GM12873 (cell line): ENCODE measurements at regions not wholly inside any gene's neighbourhood (a gene's known extent, or its start where the extent isn't known, plus 50 kb on each side); places are given as distances from the start of the nearest gene placed in this dataset.

Source experiments
- TF ChIP-seq, protein P1 (sequence below): IDR thresholded peaks from 2 replicates; pipeline ENCODE4 v1.5.1; 2012; ENCODE audit warnings: low read depth, mild to moderate bottlenecking, moderate library complexity, low read length, control low read depth; ENCODE audit not compliant: insufficient read depth; ENCODE audit errors: missing control alignments

DNA sequence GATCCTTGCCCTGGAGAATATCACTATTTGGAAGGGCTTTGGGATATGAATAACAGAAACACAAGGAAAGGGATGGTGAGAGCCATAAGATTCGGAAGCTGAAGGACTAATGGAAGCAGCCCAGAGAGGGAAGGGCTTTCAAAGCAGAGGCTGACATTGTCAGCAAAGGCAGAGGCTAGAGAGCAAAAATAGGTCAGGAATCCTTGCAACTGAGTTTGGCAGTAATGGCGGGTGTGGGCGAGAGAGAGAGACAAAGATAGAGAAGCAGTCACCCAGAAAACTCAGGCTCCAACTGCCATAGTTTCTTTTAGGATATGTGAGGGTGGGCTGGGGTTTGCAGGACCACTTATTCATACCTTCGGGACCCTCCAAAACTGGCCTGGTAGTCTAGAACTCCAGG, 248.6 kb downstream of the OPA1 start:
- TF ChIP-seq, protein P1, sequence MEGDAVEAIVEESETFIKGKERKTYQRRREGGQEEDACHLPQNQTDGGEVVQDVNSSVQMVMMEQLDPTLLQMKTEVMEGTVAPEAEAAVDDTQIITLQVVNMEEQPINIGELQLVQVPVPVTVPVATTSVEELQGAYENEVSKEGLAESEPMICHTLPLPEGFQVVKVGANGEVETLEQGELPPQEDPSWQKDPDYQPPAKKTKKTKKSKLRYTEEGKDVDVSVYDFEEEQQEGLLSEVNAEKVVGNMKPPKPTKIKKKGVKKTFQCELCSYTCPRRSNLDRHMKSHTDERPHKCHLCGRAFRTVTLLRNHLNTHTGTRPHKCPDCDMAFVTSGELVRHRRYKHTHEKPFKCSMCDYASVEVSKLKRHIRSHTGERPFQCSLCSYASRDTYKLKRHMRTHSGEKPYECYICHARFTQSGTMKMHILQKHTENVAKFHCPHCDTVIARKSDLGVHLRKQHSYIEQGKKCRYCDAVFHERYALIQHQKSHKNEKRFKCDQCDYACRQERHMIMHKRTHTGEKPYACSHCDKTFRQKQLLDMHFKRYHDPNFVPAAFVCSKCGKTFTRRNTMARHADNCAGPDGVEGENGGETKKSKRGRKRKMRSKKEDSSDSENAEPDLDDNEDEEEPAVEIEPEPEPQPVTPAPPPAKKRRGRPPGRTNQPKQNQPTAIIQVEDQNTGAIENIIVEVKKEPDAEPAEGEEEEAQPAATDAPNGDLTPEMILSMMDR: no peak

DNA sequence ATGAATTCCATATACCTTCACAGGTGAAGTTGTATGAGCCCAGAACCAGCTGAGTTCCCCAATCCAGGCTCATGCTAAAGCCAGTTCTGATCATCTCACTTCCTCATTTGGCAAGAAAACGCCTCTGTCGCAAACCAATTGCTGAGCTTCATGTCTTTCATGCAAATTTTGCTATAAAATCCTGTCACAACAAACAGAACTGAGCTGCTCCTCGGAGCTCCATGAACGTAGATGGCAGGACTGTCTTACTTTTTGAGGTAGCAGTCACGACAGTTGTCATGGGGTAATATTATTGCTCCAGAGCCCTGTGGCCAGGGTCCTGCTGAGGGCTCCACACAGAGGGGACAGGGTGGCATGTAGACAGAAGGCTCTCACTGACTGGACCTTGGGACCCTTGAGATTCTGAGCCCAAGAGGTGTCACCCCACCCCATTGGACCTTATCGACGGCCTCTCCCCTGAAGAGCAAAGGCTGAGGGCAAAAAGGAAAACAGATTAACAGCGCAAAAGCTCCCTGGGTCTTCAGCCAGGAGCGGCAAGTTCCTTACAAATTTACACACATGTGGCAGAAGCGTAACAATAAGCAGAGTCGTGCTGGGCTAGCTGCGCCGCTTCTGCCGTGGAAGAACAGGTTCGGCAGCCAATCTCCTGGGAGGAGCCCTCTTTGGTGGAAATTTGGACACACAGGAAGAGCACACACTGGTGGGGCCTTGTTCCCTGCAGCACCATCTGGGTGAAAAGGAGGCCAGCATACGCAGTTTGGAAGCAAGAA, 249.2 kb downstream of the OPA1 start:
- TF ChIP-seq, protein P1: no peak

DNA sequence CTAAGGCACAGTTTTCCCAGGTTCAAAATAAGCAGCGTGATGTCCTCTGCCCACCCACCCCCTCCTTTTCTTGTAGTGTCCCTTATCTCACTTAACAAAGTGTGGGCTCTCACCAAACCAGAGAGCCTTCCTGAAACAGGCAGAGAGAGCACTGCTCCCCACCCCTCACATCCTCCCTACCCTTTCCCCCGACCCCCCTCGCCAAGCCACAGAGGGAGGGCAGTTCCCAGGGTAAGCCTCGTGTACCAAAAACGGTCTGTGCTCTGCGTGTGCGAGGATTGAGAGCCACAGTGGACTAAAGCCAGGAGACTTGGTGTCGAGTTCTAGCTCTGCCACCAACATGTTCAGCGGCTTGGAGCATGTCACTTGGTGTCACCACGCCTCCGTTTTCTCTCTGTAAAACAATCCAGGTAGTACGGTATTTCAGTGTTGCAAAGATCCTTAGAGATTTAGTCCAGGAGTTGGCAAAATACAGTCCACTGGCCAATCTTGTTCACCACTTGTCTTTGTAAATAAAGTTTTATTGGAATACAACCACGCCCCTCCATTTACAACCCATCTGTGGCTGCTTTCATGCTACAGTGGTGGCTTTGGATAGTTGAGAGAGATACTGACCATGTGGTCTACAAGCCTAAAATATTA, 249.9 kb downstream of the OPA1 start:
- TF ChIP-seq, protein P1: no peak

DNA sequence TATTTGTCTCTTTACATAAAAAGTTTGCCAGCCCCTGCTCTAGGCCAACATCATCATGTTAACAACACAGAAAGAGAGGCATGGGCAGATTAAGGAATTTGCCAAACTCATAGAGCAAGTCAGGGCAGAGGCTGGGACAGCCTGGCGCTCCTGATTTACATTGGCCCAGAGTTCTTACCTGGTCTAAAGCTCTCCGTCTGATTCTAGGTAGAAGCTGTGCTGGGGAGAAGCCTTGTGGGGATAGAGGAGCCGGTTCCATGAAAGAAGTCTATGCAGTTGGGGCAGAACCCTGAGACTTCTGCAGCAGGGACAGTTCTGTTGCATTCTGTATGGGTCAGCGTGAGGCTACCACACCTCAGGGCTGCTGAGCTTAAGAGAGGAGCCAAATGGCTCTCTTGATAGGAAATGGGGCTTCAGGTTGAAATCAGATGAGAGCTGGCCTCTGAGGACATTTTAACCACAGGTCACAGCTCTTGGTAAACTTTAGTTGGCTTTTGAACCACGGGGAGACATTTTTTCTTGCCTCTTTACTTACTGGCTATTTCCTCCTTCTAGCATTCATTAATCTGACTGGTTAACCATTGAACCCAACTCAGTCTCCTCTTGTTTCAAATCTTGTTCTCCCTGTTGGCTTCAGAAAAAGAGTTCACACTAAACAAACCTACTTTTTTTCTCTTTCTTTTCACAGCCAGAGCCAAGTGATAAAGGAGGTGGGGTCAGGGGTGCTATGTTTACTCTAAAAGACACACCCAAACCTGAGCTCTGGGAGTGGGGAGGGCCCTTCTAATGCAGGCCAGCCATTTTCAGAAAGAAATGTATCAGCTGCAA, 250.7 kb downstream of the OPA1 start:
- TF ChIP-seq, protein P1: no peak

DNA sequence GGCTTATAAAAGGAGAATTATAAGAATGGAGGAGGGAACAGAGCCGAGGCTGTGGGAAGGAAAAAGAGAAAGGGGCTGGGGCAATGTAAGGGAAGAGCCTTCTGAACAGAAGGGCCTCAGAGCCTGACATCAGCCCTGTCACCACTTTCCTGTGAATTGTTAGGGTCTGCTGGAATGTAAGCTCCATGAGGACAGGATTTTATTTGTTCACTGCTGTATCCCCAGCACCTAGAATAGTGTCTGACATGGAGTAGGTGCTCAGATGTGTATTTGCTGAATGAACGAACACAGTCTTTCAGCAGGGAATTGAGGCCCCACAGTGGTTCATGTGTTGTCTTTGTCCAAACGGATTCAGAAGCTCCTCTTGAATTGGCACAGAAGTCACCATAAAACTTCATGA, 251.5 kb downstream of the OPA1 start:
- TF ChIP-seq, protein P1: no peak

DNA sequence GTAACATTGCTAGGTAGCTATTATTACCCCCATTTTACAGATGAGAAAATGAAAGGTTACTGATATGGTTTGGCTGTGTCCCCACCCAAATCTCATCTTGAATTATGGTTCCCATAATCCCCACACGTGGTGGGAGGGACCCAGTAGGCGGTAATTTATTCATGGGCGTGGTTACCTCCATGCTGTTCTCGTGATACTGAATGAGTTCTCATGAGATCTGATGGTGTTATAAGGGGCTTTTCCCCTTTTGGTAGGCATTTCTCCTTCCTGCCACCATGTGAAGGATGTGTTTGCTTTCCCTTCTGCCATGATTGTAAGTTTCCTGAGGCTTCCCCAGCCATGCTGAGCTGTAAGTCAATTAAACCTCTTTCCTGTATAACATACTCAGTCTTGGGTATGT, 252.1 kb downstream of the OPA1 start:
- TF ChIP-seq, protein P1: no peak

DNA sequence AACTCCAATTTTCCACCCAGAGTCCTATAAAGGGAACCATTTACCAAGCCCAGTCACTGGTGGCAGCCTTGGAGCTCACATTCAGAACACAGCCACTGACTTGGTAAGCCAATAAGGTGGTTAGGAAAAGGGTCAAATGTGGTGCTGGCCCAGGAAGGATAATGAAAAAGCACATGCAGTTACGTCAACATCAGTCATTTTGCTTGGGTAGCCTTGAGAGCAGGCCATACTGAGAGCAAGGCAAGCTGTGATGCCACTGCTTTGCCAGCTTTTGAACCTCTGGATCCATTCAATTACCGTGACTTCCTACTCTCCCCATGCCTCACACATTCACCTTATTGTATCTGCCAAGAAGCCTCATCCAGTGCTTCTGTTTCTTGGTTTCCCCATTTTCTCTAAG, 253.6 kb downstream of the OPA1 start:
- TF ChIP-seq, protein P1: no peak
